ENCODE measurements at regions not wholly inside any gene's neighbourhood (a gene's known extent, or its start where the extent isn't known, plus 50 kb on each side); places are given as distances from the start of the nearest gene placed in this dataset.
"Not testable (repeated sequence)": the region's sequence is repeated elsewhere in the genome, so short reads cannot be mapped to it uniquely, and the experiment has no call there.

DNA sequence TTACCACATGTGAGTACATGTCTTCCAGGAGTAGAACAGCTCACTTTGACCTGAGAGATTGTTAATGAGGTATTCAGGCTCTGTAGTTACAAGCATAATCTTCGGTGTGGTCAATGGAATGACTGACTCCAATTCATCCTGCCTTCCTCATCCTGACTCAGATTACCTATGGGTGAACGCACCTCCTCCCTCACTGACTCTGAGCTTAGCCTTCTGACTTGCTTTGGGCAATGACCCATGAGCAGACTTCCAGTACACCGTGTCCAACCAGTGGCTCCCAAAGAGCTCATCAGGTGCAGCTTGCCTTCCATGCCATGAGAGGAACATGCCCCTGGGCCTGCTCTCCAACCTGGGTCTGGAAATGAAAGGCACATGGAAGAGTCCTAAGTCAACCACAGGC is 361.0 kb upstream of the FRG1 start:
- DNase-seq = not testable (repeated sequence)

DNA sequence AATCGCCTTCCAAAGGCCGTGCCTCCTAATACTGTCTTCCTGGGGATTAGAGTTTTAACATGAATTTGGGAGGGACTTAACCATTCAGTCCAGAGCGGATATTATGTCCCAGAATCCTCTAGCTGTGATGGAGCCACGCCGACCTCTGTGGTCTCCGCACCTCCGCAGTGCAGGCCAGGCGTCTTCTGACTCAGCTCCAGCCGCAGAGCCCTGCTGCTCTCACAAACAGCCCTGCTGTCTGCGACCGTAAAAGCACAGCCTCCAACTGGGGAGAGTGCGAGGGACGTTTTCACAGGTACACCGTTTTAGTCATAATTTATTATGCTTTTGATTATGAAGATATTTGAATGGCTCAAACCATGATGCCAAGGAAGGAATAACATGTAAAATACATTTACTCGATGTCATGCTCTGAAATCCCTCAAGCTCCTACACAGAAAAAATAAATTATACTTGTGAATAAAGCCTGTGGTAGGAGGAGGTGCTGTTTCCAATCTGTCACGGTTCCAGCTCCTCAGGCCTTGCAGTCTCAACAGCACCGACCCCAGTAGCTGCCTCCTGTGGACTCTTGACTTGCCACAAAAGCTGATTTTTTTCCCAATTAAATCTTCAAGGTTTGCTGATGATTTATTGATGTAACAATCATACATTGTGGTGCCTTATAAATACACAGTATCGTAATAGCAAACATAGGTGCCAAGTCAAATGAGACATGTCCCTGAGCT is 353.6 kb upstream of the FRG1 start:
- DNase-seq = not testable (repeated sequence)

DNA sequence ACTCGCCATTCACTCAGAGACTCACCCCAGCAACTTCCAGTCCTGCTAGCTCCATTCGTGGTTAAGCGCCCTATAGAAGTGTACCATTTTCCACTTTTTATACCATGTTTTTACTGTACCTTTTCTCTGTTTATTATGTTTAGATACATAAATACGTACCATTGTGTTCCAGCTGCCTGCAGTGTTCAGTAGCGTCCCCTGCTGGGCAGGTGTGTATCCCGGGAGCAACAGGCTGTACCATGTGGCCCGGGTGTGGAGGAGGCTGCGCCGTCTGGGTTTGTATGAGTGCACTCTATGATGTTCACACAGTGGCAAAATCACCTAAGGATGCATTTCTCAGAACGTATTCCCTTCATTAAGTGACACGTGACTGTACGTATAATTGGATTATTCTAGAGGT is 351.5 kb upstream of the FRG1 start:
- DNase-seq = not testable (repeated sequence)

DNA sequence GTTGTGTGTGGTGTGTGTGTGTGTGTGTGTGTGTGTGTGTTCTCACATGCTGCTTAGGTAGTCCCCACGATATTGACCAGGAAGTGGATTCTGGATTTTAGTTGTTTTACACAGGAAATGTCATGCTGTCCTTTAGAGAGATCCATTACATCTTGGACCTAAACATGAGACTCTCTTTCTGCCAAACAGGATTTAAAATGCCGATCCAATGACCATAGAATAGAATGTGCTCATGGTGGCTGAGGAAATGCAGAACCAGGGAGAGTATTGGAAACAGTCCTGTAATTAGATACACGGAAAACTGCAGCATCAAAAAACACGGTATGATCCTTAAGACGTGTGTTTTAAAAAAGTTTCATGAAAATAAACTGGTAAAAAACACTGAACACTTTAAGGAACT is 347.8 kb upstream of the FRG1 start:
- no peak for DNase-seq

DNA sequence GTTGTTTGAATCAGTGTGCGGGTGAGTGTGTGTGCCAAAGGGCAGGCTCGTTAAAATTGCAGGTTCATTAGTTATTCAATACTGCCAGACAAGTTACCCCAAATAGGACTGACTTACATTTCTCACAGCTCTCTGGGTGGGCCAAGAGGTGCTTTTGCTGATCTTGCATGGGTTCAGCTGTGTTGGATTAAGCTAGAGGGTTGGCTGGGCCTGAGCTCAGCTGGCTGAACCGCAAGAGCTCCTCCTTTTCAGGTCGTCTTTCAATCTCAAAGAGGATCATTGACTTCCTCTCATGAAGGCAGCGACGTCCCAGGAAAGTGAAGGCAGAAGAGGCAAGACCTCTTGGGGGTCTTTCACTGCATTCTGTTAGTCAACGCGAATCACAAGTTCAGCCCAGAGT is 343.3 kb upstream of the FRG1 start:
- no peak for DNase-seq

DNA sequence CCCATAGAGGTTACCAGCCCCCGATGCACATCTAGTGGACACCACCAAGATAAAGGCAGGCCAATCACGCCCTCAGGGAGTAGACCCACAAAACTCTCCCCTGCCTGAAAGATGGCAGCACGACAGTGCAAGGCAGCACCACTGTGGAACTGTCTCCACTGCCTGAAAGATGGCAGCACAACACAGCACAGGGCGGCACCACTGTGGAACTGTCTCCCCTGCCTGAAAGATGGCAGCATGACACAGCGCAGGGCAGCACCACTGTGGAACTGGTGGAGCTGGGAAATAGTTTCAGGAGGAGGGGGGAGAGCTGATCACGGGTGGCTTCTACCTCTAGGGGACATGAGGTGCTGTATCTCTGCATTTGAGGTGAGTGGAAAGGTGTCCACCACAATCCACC is 340.4 kb upstream of the FRG1 start:
- DNase-seq = no peak

DNA sequence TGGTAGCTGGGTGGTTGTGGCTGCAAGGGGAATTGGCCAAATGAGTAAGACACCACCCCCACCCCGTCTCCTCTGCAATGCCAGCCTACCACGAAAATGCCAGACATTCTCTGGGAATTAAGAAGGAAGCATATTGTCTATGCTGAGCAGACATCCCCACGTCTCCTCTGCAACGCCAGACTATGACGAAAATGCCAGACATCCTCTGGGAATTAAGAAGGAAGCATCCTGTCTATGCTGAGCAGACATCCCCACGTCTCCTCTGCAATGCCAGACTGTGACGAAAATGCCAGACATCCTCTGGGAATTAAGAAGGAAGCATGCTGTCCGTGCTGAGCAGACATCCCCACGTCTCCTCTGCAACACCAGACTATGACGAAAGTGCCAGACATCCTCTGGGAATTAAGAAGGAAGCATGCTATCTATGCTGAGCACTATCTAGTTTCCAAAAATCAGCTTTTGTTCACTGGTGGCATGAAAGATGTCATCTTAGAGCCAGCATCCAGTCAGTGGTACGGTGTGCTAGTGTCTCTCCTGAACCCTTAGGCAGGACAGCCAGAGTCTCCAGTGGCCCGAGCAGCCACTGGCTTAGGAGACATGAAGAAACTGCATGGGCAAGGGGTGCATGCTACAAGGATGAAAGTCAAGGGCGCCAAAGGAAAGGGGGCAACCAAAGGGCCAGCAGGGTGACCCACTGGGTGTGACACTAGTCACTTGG is 339.8 kb upstream of the FRG1 start:
- no peak for DNase-seq

DNA sequence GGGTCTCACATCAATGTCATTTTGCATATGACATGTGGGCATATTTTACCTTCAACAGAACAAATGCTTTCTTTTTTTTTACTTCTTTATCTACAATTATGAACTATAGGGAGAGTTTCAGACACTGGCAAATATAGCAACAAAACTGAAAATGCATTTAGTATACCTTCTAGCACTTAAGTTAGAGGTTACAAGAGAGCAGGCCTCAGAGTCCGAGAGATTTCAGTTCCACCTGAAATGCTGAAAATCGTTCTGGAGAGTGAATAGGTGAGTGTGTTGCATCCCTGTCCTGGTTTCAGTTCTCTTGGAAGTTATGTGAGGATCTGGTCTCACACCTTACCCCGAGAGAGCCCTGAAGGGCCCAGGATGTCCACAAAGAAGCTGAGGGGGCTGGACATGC is 337.8 kb upstream of the FRG1 start:
- DNase-seq = not testable (repeated sequence)

DNA sequence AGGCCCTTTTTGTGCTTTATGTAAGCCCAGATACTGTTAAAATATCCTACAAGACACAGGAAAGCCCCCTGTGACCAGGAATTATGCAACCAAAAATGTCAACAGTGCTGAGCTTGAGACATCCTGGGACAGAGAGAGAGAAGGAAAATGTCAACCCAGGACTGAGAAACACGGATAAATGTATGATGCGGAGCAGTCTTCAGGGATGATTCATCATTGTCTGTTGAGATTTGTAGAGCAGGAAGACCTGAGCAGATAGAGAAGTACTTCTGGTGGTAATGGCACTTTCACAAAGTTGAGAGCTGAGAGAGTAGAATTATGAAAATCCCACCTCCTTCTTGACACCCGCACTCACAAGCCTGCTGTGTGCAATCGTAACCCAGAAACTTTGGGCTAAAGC is 330.1 kb upstream of the FRG1 start:
- DNase-seq = not testable (repeated sequence)

DNA sequence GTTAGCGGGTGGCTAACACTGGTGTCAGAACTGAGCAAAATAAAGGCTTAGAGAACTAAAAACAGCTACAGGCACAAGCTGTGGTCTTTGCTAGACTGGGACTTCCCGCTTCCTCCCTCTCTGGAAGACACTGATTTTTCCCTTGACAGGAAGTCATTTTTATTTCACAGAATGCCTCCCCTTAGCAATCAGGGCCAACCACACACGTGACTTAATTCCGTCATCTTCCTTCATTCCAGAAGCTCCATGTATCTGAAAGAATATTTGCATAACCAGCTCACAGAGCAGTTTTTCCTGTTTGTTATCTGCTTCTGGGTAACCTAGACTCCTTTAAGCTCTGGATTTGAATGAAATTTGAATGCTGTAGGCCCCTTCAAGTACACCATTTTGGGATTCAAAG is 327.5 kb upstream of the FRG1 start:
- DNase-seq = no peak

DNA sequence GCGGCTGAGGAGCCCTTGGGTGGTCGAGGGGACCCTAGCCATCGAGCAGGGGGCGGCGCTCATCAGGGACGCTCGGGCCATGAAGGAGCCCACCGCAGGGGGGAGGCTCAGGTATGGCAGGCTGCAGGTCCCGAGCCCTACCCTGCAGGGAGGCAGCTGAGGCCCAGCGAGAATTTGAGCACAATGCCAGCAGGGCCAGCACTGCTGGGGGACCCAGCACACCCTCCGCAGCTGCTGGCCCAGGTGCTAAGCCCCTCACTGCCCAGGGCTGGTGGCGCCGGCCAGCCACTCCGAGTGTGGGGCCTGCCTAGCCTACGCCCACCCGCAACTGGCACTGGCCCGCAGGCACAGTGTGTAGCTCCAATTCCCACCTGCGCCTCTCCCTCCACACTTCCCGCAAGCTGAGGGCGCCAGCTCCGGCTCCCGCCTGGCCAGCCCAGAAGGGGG is 325.4 kb upstream of the FRG1 start:
- DNase-seq = no peak

DNA sequence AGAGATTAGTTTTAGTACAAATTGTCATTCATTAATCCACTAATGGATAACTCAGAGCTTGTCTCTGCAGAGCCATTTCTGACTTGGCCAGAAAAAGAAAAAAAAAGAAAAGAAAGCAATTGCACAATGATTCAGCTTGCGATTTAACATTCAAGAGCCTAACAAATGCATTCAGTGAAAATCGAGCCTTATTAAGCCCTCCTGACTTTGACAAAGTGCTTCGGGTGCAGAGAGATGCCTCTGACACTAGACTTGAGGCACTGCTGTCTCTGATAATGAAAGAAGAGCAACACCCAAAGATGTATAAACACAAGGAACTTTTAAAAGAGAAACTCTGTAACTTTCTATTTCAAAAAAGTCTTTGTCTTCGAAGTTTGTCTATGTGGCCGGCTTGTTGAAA is 322.9 kb upstream of the FRG1 start:
- not testable (repeated sequence) for DNase-seq

DNA sequence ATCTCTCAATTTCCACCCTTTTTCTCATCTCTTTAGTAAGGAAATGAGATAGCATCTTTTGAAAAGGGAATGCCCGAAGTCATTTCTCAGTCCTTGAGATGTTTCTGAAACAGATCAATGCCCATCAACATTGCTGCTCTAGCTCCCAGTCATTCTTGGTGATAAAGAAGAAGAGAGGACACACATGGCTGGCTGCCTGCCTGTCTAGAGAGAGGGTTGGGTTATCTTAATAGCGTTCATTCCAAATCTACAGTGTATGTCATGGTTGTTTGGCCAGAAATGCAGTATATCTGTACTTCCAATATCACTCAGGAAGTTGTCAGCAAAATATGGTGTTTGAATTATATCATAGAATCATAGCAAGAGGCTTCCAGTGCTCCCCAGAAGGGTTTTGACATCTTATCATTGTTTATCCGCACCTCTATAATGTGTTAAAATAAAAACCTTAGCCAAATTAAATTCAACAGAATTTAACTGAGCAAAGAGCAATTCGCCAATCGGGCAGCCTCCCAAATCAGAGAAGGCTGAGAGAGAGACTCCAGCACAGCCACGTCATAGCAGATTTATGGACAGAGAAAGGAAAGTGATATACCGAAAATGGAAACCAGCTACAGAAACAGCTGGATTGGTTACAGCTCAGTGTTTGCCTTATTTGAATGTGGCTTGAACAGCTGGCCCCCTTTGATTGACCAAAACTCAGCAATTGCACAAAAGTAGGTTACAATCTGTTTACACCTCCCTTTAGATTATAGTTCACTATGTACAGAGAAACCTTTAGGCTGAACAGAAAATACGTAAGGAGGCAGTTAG is 321.0 kb upstream of the FRG1 start:
- not testable (repeated sequence) for DNase-seq

DNA sequence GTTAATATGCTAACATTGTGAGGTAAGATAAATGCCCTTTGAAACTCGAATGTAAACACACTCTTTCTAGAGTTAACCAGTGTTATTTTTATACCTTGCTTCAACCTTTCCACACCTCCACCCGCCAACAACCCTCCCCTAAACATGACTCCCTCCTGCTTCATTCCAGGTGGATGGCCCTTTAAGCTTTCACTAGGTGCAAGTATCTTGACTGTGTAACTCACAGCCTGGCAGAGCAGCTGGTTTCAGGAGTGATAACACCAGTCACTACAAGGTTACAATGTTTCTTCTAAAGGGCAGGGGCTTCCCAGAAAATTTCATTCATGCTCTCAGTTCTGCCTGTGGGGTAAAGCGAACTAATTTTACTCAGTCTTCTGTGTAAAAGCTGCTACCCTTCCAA is 318.1 kb upstream of the FRG1 start:
- DNase-seq = not testable (repeated sequence)

DNA sequence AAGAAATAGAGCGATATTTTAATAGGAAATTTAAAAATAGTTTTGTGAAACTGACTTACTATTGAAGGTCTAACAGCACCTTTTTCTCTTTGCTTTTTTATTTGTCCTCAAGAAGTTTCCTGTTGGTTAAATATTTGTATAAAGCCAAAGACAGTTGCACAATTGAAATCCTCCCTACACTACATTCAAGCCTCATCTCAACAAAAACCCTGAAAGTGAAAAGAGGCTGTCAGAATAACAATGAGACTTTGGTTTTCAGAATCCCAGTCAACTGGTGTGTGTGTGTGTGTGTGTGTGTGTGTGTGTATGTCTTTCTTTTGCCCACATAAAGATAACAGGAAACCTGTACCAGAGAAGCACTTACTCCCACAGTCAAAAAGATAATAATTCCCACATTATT is 313.6 kb upstream of the FRG1 start:
- not testable (repeated sequence) for DNase-seq

DNA sequence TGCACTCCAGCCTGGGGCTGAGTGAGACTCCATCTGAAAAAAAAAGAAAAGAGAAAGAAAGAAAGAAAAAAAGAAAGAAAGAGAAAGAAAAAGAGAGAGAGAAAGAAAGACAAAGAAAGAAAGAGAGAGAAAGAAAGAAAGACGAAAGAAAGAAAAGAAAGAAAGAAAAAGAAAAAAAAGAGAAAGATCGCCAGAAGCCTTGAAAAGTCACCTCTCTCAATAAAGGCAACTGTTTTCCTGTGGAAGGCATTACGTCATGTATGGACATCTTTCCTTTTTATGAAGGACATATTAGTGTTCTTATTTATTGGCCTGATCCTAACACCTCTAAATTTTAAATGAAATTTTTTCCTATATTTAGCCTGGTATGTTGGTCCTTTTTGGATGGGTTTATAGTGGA is 310.9 kb upstream of the FRG1 start:
- DNase-seq = not testable (repeated sequence)

DNA sequence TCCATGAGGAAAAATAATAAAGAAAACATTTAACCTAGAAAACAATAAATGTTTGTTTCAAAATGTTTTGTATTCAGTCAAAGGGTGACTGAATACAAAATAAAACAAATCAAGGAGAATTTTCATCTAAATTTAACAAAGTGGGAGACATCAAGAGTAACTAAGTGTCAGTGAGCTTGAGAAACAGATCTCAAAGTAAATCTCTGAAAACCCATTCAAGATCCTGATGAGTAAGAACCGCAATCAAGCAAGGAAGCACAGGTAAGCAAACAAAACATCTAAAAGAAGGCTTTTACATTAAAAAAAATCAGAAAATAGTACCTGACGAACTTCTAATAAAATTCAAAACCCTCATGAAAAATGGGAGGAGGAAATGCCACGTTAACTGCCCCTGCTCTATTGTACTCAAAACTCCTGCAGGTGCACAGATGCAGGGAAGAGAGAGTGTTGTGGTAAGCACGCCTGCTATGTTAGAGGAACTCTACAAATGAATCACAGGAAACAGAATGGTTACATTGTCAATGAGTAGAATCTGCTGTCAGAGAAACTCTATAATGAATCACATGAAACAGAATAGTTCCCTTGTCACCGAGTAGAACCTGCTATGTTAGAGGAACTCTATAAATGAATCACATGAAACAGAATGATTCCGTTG is 309.6 kb upstream of the FRG1 start:
- DNase-seq = peak; percentile 4

DNA sequence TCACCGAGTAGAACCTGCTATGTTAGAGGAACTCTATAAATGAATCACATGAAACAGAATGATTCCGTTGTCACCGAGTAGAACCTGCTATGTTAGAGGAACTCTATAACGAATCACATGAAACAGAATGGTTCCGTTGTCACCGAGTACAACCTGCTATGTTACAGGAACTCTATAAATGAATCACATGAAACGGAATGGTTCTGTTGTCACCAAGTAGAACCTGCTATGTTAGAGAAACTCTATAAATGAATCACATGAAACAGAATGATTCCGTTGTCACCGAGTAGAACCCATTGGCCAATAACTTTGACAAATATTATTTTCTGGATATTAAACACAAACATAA is 309.1 kb upstream of the FRG1 start:
- not testable (repeated sequence) for DNase-seq

DNA sequence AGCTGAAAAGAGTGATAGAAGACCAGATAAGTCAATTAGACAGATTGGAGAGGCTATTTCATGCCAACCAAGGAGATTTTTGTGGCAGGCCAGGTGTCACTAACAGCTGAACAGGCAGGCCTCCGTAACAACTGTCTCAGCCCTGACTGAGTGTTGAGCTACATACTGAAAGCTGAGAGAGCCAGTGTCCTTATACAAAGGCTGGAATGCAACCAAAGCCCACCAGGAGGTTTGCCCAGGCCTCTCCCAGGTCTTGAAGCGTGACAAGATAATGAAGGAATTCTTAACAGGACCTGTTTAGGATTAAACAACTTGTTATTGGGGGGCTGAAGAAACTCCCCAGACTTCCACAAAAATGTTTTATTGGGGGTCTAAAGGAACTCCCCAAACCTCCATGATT is 290.2 kb upstream of the FRG1 start:
- DNase-seq = not testable (repeated sequence)

DNA sequence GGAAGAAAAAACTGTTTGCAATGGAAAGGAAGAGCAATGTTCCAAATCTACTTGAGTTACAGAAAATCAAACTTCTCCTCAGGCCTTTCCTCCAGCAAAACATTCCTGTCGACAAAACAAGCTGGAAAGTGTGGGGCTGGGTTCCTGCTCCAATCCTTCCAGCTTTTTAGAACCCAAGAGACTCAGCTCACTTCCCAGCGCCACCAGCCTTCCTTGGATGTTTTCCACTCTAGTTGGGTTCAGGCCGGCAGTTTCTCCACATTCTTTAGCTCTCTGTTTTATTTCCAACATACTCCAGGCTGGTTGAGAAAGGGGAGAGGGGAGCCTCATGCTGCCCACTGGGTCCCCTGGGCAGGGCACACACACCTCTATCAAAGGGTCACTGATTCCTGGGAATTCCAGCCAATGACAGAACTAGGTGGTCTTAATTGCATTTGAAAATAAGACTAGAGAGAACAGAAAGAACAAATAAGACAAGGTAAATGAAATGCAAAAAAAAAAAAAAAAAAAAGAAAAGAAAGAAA is 287.5 kb upstream of the FRG1 start:
- not testable (repeated sequence) for DNase-seq

DNA sequence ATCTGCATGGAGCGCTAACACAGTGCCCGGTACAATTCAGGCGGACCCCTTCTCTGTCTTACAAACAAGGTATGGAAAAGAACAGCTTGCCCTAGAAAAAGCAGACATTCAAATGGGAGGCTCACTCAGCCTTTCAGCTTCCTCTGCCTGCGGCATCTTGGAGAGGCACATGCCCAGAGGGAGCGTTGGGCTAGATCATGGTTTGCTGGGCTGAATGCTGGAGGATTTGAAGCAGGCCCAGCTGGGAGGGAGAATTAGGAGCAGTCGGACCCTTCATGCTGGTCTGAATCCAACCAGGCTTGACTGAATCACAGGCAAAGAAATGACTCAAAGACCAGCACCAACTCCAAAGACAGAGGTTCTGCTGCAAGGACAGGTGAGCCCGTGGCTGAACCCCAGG is 286.7 kb upstream of the FRG1 start:
- DNase-seq = not testable (repeated sequence)

DNA sequence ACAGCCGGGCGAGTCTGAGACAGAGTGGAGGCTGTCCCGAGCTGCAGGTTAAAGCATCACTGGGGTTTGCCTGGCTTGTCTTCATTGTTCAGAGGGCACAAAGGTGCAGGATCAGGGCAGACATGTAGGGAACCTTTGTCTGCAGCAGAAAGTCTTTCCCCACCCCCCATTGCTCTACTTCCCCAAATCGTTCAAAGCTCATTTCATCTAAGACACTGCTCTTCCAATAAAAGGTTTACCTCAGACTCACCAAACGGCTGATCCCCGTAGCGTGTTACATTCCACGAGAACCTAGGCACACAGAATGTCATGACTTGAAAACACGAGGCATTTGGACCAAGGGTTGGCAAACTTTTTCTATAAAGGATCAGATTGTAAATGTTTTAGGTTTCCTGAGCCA is 286.3 kb upstream of the FRG1 start:
- DNase-seq = not testable (repeated sequence)

DNA sequence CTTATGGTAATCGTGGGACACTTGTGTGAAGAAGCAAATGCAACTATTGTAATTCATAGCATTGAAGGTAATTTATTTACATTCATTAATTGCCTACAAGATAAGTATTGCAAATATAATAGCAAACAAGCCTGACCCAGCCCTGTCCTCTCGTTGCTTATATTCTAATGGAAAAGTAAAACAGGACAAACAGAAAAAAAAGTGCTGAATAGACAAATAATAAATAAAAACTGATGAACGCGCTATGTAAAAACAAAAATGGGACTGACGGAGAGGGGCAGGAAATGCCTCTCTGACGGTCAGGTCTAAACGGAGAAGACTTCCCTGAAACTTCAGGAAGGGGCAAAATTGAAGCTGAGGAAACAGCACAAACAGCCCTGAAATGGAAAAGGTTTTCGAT is 284.9 kb upstream of the FRG1 start:
- not testable (repeated sequence) for DNase-seq

All from stimulated activated CD4-positive, alpha-beta T cell treated with anti-CD3 and anti-CD28 coated beads, Interleukin-1b, Interleukin-23, amount 100 ng/mL, for 48 hours (primary cell).